Heart right ventricle (tissue), 16 donors: ENCODE measurements at regions not wholly inside any gene's neighbourhood (a gene's known extent, or its start where the extent isn't known, plus 50 kb on each side); places are given as distances from the start of the nearest gene placed in this dataset.

ENCODE experiments used
- ATAC-seq, 8 donors: fragments of 200-7000 bp; cut with Tn5 transposase; one replicate each; pipeline ENCODE4 v1.9.1; 2020; ENCODE audit warnings: mild to moderate bottlenecking in 8 of 8, moderate library complexity in 8 of 8, moderate number of reproducible peaks in 1 of 8
- DNase-seq, 2 donors: peaks; one replicate each; pipeline ENCODE4 v3.0.0-alpha.2; 2020
- H3K27ac ChIP-seq, 10 donors: fragments of 200-600 bp; sonication (generic) in 2 of 10; one replicate each; pipeline versions ENCODE4 v1.5.0 to v1.8.0; 2020 to 2022; ENCODE audit warnings: mild to moderate bottlenecking in 3 of 10
- H3K27me3 ChIP-seq, 7 donors: fragments of 200-600 bp; one replicate each; pipeline ENCODE4 v1.8.0; 2021 to 2022; ENCODE audit warnings: mild to moderate bottlenecking in 2 of 7
- H3K36me3 ChIP-seq, 9 donors: fragments of 200-600 bp; sonication (generic) in 1 of 9; one replicate each; pipeline versions ENCODE4 v1.5.0 to v1.8.0; 2020 to 2022; ENCODE audit warnings: mild to moderate bottlenecking in 2 of 9
- H3K4me1 ChIP-seq, 9 donors: fragments of 200-600 bp; sonication (generic) in 1 of 9; one replicate each; pipeline versions ENCODE4 v1.5.0 to v1.8.0; 2020 to 2022; ENCODE audit warnings: mild to moderate bottlenecking in 4 of 9
- H3K4me3 ChIP-seq, 10 donors: fragments of 200-600 bp; sonication (generic) in 2 of 10; one replicate each; pipeline versions ENCODE4 v1.5.0 to v1.8.0; 2020 to 2022; ENCODE audit warnings: mild to moderate bottlenecking in 7 of 10, moderate library complexity in 2 of 10
- H3K9me3 ChIP-seq, 11 donors: fragments of 200-600 bp in 10 of 11; sonication (generic) in 2 of 11; one replicate each; pipeline versions ENCODE4 v1.5.0 to v1.8.0; 2013 to 2022; ENCODE audit warnings: mild to moderate bottlenecking in 2 of 11, control low read depth in 1 of 11, moderate library complexity in 1 of 11
- WGBS, 2 donors: extraction: QIAGEN DNeasy Blood & Tissue Kit; methylation state at CpG; one replicate each; pipeline ENCODE4 v1.1.7; 2013; ENCODE audit warnings: inconsistent platforms in 1 of 2; 5-methylcytosine and 5-hydroxymethylcytosine counted together
- intact Hi-C, 10 donors: fragments of 100-400 bp; cut with DNase I; formaldehyde crosslinking; loops; one replicate each; pipeline versions ENCODE4 v1.11.1 to v1.14.2; 2022
- TF ChIP-seq, protein P1 (sequence below), 9 donors: fragments of 200-600 bp; sonication (generic) in 2 of 9; IDR thresholded peaks; one replicate each; pipeline versions ENCODE4 v1.5.0 to v1.8.0; 2021 to 2022; ENCODE audit warnings: antibody characterized with exemption in 9 of 9, mild to moderate bottlenecking in 5 of 9, moderate library complexity in 1 of 9
- donor health status: Arrhythmogenic right ventricular cardiomyopathy.
- donor health status: ischemic (EF 13 %, LVEDD 7.1; RV severe dilation, severe dysfunction).
- donor health status: healthy with polysubstance abuse.
- donor health status: DM: no; HTN: yes; CAD: no.
- donor health status: DM: no; HTN: no; CAD: no.
- donor health status: ischemic (EF 25% LVEDD 6.9; RV normal size, moderate dysfunction).
- donor health status: ischemic (EF 25% LVEDD 5.7; RV mildly dilated, moderate dysfunction).
- donor health status: healthy.
- donor health status: DM: yes; HTN: yes; CAD: no.
- donor health status: Ischemic cardiomyopathy.
- donor health status: ischemic (EF 35%, LVEDD 5.7; RV mildly dilated, moderate dysfunction).
- donor health status: nonischemic (EF 11% LVEDD 7.7; RV severe dilation, severe dysfunction).
- donor health status: DM: yes; HTN: yes; CAD: no.
- donor health status: PGD.
- donor health status: ischemic (EF 29% LVEDD 5.4; RV normal size, mild dysfunction).
- donor health status: nonischemic (EF 23%, LVEDD 6.1; RV moderate dilation, normal function).

DNA sequence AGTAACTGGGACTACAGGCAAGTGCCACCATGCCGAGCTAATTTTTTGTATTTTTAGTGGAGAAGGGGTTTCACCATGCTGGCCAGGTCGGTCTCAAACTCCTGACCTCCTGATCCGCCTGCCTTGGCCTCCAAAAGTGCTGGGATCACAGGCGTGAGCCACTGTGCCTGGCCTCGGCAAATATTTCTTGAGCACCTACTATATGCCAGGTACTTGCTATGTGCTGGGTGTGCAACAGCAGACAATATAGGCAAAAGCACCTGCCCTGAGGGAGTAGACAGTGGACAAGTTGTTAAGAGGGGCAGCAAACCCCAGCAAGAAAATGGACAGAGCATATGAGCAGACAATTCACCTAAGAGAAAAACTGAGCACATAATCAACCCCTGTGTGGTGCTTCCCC is 51.0 kb upstream of the CDKN2AIP start:
- no peak for ATAC-seq
- H3K27ac ChIP-seq = no peak overlapping the region
- no peaks in the 10 kb centered on the region for H3K9me3 ChIP-seq
- H3K4me1 ChIP-seq = peaks cover 0 to 49% (median 6%) of the 10 kb centered on the region in 9 donors
- intact Hi-C loops = loop anchor here in 2 of 10 donors (10.0 kb wide), 2 partner anchors 79 to 99 kb away; no protein-coding TSS in a partner anchor
- H3K4me3 ChIP-seq = no peak overlapping the region
- WGBS, 2 donors = 95 to 96% methylated on average over 5 of the region's 5 CpGs
- TF ChIP-seq, protein P1, sequence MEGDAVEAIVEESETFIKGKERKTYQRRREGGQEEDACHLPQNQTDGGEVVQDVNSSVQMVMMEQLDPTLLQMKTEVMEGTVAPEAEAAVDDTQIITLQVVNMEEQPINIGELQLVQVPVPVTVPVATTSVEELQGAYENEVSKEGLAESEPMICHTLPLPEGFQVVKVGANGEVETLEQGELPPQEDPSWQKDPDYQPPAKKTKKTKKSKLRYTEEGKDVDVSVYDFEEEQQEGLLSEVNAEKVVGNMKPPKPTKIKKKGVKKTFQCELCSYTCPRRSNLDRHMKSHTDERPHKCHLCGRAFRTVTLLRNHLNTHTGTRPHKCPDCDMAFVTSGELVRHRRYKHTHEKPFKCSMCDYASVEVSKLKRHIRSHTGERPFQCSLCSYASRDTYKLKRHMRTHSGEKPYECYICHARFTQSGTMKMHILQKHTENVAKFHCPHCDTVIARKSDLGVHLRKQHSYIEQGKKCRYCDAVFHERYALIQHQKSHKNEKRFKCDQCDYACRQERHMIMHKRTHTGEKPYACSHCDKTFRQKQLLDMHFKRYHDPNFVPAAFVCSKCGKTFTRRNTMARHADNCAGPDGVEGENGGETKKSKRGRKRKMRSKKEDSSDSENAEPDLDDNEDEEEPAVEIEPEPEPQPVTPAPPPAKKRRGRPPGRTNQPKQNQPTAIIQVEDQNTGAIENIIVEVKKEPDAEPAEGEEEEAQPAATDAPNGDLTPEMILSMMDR (IDR thresholded peaks at IDR 0.05) = no peak
- DNase-seq = no peak
- H3K27me3 ChIP-seq = peaks cover 0 to 35% (median 6%) of the 10 kb centered on the region in 7 donors
- H3K36me3 ChIP-seq = no peaks in the 10 kb centered on the region

DNA sequence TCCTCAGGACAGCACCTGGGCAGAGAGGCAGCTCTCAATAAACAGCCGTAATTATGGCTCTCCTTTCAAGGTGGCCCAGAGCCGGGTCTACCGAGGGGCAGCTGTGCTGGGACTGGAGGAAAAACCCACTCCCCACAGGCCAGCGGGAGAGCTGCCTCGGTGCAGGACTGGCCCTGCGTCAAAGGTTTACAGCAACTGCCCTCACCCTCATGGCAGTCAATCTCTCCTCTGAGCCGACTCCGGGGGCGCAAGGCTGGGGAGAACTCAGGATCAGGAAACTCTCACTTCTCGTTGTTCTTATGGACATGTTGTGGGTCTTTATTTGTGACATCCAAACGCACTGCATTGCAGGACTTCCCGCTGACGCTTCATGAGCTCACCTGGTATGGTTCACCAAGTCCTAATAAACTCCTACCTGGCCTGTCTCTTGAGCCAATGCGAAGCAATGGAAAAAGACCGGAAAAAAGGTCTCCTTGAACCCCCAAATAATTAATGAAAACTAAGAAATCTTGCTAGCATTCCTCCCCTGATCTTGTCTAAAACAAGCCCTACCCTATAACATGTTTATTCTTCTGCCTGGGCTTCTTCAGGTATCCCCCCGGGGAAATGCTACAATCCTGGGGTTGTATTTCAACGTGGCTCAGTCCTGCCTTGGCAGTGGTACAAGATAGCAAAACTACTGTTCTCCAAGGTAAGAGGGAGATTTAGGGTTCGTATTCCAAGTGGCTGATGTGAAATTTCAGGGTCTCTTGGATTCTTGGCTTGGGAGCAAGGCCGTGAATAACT is 50.1 kb upstream of the CDKN2AIP start:
- no peak overlapping the region for H3K27ac ChIP-seq
- WGBS, 2 donors = 87 to 89% methylated on average over 19 of the region's 19 CpGs
- DNase-seq = no peak
- intact Hi-C loops = loop anchor here in 2 of 10 donors (10.0 kb wide), 2 partner anchors 80 to 100 kb away; no protein-coding TSS in a partner anchor
- H3K27me3 ChIP-seq = peaks cover 0 to 25% (median 6%) of the 10 kb centered on the region in 7 donors
- peaks cover 0 to 58% (median 8%) of the 10 kb centered on the region in 9 donors for H3K4me1 ChIP-seq
- TF ChIP-seq, protein P1 (IDR thresholded peaks at IDR 0.05) = no peak
- no peak overlapping the region for H3K4me3 ChIP-seq
- no peak for ATAC-seq
- no peaks in the 10 kb centered on the region for H3K36me3 ChIP-seq
- no peaks in the 10 kb centered on the region for H3K9me3 ChIP-seq
